Islet precursor cell (in vitro differentiated cells): ENCODE measurements at regions not wholly inside any gene's neighbourhood (a gene's known extent, or its start where the extent isn't known, plus 50 kb on each side); places are given as distances from the start of the nearest gene placed in this dataset.

Experiments used
- DNase-seq: peaks from one replicate; pipeline ENCODE4 v3.0.0-alpha.2; 2018

DNA sequence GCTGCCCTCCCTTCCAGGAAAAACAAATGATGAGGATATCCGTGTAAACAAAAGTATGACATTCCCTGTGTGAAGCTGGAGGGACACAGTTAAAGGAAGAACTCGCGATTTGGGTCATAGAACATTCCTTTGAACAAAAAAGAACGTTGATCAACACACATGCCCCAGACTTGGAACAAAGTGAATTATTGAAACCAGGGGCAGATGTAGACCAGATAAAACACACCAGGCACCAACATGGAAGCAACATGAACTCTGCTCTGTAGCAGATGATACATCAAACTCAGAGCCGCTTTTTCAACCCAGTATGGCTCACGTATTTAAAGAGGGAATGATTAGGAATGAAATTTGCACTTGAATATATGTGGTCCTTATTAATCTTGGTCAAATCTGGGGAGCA, 206.5 kb downstream of the TMEM182 start:
- DNase-seq, result no peak

DNA sequence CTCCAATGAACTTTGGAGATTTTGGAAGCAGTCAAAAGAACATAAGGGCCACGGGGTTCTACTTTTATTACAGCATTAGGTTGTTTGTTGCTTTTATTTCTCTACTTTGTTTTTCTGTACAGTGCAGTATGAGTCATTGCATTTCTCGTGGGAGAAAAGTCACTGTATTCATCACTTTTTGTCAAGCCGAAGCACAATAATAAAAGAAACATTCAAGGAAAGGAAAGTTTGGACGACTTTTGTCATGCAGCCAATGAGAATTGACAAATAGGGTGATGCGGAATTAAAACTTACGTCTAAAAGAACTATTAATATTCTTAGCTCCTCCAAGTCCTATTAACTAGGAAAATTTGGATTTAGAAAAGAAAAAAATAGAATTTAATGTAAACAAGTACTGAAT, 209.9 kb downstream of the TMEM182 start:
- DNase-seq, result no peak

DNA sequence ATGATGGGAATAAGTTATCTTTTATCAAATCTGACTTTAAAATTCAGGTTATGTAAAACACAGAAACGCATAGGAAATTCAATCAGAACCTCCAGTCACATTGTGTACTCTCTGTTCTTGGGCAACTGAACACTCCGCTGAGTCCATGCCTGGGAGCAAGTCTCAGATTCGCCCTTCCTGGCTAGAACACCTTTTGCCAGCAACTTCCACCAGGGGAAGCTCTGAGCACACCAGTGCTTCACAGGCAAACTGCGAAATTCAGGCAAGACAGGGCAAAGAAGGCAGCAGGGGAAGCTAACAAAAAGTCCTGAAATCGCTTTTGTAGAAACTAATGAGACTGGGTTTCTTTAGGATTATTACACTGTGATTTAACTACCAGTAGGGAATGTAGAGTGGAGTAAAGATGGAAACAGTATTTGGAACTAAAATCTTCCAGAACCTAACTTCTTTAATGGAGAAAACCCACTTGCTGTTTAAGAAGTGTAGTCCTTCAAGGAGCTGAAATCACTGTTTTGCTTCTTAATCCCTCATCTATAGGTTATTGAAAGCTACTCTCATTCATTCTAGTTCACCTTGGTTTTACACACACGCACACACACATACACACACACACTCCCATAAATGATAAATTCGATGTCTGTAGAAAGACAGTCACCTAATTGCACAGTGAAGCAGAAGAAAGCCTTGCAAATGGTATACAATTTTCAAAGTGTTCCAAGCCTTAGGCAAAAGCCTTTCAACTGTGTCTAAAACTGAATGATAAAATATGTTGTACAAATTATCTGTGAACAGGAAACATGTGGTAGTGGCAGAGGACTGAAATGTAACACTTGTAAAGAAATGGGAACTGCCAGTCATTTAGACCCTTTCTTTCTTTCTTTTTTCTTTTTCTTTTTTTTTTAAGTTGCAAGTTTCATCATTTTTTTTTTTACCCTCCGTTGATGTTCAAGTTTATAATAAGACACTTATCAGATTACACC, 214.5 kb downstream of the TMEM182 start:
- peak; percentile 87 for DNase-seq

DNA sequence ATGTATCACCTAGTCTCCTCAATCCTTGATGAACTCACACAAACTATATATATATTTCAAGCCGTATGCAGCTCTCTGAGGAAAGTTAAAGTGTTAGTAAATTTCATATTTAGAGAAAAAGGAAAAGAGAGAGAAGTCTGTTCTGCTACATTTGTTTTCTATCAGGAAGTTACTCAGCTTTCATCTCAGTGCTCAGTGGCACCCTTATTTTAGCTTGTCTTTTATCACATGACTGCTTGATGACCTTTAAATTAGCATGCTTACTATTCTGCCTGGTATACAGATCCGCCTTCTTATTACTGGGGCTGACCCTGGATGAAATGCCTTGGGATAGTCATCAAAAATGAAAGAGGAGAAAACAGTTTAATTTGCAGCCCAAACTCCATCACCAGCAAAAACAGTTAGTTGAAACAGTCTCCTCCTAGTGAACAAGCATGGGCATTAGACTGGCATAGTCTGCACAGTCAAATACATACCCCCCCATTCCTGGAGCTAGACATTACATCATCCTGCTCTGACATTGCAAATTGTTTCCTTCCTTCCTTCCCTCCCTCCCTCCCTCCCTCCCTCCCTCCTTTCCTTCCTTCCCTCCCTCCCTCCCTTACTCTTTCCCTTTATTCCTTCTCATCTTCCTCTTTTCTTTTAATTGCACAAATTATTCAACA, 215.7 kb downstream of the TMEM182 start:
- DNase-seq, result no peak

DNA sequence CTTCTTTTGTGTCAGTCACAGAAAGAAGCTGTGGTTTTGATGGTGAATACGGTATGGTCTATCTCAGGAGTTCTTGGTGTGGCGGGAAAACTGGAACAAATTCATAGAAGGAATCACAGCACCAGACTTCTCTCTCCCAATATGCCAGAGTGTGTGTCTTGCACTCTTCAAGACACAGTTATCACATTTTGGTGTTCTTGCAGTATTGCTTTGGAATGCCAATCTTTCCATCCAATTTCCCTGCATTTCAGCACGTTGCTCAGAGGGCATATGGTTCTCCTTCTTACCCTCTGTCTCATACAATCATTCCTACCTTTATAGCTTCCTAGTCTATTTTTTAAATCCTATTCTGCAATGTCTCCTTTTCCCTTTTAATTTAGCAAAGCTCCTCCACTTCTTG, 216.3 kb downstream of the TMEM182 start:
- DNase-seq, result no peak

DNA sequence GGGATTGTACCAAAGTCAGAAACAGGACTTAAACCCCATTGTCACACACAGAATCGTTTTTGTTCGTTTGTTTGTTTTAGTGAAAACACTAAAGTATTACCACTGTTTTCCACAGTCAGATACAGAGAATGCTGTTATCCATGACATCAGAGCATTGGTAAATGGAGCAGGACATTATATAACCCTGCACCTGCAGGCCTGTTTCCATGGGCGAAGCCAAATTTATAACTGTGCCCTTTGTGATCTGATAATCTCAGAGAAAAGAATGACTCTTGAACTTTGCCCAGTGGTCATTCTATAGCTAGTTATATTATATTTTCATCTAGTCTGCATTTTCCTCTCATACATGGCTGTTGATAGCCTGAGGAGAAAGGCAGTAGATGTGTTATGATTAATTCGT, 217.6 kb downstream of the TMEM182 start:
- DNase-seq, result no peak

DNA sequence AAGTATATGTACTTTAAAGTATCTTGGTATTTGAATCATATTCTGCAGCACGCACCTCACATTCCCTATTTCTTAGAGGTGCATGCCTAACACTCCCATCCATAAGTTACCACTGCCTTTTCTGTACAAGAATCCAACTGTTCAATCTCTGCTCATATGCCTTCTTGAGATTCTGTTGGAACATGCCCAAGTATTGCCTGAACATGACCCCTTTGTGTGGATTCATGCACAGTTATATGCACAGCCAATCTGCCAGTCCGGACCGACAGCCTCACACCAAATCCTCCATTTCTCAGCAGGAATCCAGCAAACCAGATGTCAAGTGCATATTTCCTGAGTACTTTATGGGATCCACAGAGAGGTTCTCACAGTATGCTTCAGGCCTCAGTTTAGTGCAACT, 222.0 kb downstream of the TMEM182 start:
- no peak for DNase-seq

DNA sequence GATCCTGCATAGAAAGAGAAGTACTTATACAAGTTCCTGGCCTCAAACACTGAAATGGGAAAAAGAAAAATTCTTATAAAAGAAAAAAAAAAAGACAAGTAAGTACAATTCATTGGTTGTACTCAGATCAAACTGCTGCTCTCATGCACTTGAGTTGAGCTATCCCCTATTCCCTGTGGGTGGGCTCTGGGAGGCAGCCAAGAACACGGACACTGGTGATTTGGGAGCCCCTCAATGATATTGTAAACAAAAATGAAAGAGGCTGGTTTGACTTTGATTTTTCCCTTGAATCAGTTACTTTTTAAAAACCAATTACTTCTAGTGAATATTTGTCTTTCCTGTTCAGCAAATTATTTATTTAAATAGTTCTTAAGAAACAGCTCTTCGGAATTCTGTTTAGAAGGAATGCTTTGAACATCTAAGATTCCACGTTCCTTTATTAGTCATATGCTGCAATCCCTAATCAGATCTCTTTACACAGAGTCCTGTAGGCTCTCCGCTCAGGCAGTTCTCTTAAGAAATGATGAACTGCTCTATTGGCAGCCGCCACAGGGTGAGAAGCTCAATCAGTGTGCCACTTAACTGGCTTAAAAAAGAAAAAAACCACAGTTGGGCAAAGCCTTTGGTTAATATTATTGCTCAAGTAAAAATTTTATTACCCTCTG, 225.1 kb downstream of the TMEM182 start:
- no peak for DNase-seq

DNA sequence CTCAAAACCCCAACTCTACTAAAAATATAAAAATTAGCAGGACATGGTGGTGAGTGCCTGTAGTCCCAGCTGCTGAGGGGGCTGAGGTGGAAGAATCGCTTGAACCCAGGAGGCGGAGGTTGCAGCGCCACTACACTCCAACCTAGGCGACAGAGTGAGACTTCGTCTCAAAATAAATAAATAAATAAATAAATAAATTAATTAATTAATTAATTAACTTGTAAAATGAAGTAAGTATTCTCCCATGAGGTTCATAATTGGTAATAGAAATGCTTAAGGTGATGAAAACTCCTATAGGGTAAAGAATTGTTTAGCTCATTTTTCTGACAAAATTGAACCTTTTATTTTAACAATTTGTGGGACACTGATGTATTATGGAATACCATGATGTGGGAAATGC, 230.8 kb downstream of the TMEM182 start:
- no peak for DNase-seq

DNA sequence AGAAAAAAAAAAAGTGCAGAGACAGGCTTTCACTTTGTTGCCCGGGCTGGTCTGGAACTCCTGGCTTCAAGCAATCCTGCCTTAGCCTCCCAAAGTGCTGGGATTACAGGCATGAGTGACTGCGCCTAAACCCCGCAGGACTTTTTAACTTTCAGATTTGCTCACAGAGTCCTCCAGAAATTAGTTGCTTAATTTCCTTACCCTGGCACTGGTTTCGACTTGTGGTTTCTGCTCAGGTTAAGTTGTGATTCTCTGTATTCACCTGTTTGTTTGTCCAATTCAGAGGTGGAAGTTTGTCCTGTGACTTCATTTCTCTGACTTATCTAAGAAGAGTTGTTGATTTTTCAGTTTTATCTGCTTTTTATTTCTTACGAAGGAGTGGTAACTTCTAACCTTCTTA, 238.1 kb downstream of the TMEM182 start:
- DNase-seq, result no peak

DNA sequence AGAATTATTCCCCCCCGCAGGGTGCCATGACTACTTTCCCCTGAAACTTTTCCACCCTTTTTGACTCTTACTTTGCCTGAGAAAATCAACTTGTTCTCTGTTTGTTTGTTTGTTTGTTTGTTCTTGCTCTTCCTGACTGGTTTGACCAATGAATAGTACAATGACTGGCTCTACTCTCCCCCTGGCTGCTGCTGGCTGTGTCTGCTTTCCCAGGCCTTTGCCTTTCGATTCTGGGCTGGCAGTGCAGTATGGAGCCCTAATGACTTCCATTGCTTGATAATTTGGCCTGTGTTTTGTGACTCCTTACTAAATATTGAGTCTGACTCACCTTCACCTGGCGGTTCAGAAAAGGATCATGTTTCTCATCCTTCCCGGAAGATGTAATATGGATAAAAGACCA, 241.1 kb downstream of the TMEM182 start:
- DNase-seq, result no peak

DNA sequence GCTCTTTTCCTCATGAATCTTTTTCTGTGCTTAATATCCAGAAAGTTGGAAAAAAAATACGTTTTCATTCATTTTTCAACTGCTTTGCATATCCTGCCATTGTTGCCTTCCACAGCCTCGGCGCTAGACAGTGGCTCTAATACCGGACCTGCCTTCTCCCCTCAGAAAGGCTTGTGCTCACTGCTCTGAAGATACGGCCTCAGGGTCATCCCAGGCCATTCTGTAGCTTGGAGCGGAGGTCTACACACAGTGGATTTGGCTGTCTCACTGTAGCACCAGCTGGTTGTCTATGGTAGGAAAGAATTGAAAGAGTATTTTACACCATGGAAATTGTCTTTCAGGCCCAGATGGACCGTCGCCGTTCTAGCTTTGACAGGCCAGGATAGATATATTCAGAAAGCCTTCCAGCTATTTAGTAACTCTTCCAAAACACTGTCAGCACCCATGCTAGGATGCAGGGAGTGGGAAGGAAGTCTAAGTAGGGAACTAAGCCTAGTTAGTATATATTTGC, 242.0 kb downstream of the TMEM182 start:
- DNase-seq, result no peak

DNA sequence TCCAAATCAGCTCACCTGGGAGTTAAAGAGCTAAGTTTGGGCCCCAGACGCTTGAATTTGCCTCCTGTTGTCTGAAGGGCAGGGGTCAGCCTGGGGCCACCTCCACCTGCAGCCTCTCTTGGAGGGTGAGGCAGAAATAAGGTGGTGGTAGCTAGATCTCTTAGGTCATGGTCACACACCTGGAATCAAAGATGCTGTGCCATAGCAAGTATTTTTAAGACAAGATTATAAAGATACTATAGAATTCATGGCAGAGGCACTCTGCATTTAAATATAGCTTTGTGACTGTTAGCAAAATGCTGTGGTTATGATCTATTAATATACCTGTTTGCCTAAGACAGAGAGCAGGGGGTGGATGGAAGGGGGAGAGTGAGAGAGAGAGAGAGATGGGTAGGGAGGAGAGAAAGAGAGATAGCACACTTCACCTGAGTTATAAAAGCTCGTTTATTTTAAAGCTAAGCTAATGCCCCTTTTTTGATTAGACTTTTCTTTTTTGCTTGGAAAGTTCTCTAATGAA, 242.7 kb downstream of the TMEM182 start:
- DNase-seq, result no peak

DNA sequence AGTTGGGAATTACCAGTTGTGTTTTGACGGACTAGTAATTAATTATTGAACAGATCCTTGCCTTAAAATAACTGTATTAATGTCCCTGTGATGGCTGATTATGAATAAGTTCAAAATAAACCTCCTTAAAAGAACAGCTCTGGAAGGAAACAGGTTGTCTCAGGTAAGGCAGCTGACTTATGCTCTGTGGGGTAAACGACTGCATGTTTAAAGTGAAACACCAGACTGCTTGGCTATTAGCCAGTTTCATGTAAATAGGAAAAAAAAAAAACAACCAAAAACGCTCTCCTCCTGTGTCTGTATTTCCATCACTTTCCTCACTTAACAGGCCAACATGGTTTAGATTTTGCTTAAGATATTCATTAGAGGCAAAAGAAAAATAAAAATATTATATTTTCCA, 243.6 kb downstream of the TMEM182 start:
- no peak for DNase-seq

DNA sequence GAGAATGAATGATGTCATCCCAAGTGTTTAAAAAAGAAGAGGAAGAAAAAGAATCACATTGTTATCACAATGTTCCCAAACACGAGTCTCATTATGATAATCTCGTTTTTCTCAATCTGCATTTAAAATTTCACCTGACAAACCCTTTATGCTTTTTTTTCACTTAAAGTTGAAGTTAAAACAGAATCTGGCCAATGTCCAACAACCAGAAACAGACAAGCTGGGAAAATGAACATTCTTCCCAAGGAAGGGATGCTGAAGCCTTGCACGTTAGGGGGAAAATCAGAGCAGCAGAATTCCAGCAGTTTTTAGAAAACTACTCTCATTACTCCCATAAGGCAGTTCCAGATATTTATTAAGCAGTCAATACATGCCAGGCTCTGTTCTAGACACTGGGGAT, 245.3 kb downstream of the TMEM182 start:
- no peak for DNase-seq

DNA sequence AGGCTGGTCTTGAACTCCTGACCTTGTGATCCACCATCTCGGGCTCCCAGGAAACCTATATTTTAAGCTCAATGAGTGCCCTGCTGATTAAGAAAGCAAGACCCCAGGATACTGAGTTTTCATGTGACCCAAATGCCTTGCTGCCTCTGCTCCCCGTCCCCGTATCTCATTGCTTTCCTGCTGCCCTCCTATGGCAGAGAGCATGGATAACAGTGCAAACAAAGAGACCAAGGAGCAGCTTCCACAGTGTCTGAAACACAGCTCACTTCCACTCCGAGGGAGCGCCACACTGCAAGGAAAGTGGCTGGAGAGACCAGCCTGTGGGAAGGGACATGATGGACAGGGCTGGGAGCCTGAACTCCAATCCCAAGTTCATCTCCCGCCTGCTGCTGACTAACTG, 246.8 kb downstream of the TMEM182 start:
- DNase-seq, result peak; percentile 61

DNA sequence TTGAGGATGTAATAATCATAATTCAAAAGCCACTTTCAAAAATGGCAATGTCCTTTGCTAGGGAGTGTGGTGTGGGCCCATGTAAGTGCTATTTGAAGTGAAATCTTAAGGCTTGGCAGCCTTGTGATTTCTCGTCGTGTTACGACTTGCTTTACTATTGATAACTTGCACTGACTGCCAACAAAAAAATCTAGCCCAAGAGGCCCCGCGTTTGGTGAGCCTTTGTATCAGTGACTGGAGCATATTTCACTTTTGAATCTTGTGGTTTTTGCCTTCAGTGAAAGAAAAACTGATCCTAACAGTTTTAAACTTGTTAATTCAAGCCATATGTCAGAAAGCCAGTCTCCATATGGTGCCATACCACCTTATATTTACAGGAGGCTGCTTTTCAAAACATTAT, 248.0 kb downstream of the TMEM182 start:
- no peak for DNase-seq

DNA sequence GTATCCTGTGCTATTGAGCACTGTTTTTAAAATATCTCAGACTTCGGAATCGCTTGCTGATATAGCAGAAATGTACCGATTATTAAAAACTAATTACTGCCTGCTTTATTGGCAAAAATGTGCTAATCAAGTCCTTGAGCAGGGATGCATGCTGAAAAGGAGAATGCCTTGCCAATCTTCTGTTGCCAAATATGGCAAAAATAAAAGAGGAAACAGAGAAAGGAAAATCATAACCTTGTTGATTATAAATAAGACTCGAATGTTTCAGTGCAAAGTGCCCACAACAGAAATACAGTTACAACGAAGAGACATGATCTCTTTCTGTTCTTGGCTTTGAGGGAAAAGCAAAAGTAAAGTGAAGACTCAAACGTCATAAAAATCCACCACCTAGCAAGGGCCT, 248.5 kb downstream of the TMEM182 start:
- no peak for DNase-seq

DNA sequence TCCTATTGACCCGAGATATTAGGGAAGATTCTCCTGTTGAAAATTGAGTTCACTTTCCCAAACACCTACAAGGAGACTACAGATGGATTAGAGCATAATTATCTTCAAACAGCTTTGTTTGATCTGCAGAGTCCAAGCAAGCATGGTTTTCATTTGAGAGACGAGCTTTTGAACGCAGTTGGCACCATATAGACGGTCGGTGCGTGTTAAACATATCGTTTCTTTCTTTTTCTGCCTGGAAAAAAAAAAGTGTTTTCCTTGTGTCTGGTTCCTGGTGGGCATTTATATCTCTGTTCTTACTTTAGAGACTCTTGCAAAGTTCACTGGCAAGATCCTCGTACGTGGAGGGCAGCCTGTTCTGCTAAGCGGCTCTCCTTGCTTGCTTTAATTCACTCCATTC, 248.9 kb downstream of the TMEM182 start:
- no peak for DNase-seq

DNA sequence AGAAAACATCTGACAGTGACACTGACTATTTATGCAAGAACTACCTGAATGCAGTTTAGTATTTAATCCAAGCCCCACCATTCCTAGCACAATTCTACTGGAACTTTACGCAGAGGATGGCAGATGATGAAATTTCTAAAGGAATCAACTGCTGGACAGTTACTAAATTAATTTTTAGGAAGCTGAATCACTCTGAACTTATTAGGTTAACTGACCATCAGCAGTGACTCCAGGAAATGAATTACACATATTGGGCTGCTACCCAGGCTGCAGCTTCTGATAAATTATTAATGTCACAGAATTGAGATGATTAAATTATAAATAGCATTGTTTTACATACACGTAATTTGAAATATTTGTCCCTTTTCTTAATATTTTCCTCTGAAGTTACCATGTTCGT, 250.8 kb downstream of the TMEM182 start:
- DNase-seq, result no peak

DNA sequence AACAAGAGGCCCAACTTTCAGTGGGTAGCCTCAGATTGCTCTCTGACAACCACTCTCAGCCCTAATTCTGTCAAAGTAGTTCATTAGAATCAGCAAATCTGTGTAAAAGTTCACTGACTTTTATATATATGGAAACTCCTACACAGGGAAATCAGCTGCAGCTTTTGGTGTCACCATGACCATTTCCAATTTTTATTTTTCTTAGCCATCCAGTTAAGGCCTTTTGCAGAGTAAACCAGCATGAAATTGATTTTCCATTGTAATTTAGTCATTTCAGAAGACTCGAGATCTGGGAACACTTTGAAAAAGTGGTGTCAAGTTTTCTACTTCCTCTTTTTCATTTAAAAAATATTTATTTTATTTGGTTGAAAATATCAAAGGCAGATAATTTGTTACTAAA, 263.2 kb downstream of the TMEM182 start:
- DNase-seq, result no peak

DNA sequence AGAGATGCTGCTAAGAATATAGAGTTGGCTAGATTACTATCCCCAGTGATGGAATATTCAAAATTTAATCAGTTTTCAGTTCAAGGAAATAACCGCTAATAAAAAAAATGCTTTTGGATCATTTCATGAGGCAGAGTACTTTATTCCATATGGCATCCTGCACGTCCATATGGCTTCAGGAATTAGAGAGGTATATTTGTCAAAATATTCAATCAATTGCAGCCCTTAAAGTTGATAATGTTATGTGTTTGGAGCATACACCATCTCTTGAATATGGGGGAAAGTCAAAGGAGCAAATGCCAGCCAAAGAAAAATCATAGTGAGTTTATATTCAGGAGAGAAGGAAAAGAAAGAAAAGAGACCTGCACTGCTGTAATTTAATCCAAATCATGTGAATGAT, 266.4 kb downstream of the TMEM182 start:
- DNase-seq, result no peak
